WTC11 (cell line): ENCODE measurements at regions not wholly inside any gene's neighbourhood (a gene's known extent, or its start where the extent isn't known, plus 50 kb on each side); places are given as distances from the start of the nearest gene placed in this dataset.

Experiments
- ATAC-seq: fragments of 200-7000 bp; cut with Tn5 transposase; 2 replicates; pipeline ENCODE4 v1.10.0; 2021; ENCODE audit warnings: mild to moderate bottlenecking, moderate library complexity
- CTCF ChIA-PET: fragments of 300-600 bp; sonication (Branson Sonifier 250); formaldehyde crosslinking; loops from one replicate; lab custom pipeline; 2021; ENCODE audit warnings: antibody characterized with exemption; lab: Charles Lee
- POLR2A ChIA-PET: fragments of 350-600 bp; sonication (Branson Sonifier 250); formaldehyde crosslinking; loops from one replicate; lab custom pipeline; 2021; ENCODE audit warnings: antibody characterized with exemption; lab: Charles Lee
- DNase-seq: peaks from one replicate; pipeline ENCODE4 v3.0.0; 2021; ENCODE audit warnings: low spot score
- H3K27ac Mint-ChIP-seq: 2 replicates; pipeline ENCODE4 v1.8.0; 2021; ENCODE audit warnings: mixed read lengths
- H3K27me3 Mint-ChIP-seq: 2 replicates; pipeline ENCODE4 v1.8.0; 2021; ENCODE audit warnings: low read depth, mild to moderate bottlenecking, moderate library complexity, mixed read lengths
- H3K36me3 Mint-ChIP-seq: 2 replicates; pipeline ENCODE4 v1.8.0; 2021; ENCODE audit warnings: mixed read lengths
- H3K4me1 Mint-ChIP-seq: 2 replicates; pipeline ENCODE4 v1.8.0; 2022; ENCODE audit warnings: mixed read lengths
- H3K4me3 Mint-ChIP-seq: 2 replicates; pipeline ENCODE4 v1.8.0; 2021; ENCODE audit warnings: mild to moderate bottlenecking, moderate library complexity, mixed read lengths
- H3K9me3 Mint-ChIP-seq: 2 replicates; pipeline ENCODE4 v1.8.0; 2021; ENCODE audit warnings: mixed read lengths
- ATF3 ChIP-seq: sonication (generic); formaldehyde crosslinking; conservative IDR thresholded peaks from 2 replicates; pipeline ENCODE4 v1.8.1; 2022; ENCODE audit warnings: mild to moderate bottlenecking, missing genetic modification reagents
- ATF6 ChIP-seq: sonication (generic); formaldehyde crosslinking; IDR thresholded peaks from 2 replicates; pipeline ENCODE4 v1.8.1; 2023; ENCODE audit warnings: mild to moderate bottlenecking, missing genetic modification reagents
- HMGXB4 ChIP-seq: sonication (generic); formaldehyde crosslinking; IDR thresholded peaks from 2 replicates; pipeline ENCODE4 v1.8.1; 2023; ENCODE audit warnings: mild to moderate bottlenecking, moderate library complexity, missing genetic modification reagents
- MLX ChIP-seq: sonication (generic); formaldehyde crosslinking; IDR thresholded peaks from 2 replicates; pipeline ENCODE4 v1.8.1; 2023; ENCODE audit warnings: mild to moderate bottlenecking, missing genetic modification reagents, moderate library complexity
- MYBL2 ChIP-seq: sonication (generic); formaldehyde crosslinking; IDR thresholded peaks from 2 replicates; pipeline ENCODE4 v1.8.1; 2023; ENCODE audit warnings: mild to moderate bottlenecking, moderate library complexity, missing genetic modification reagents
- NFATC4 ChIP-seq: fragments of 250-450 bp; sonication (Bioruptor Pico); IDR thresholded peaks from 2 replicates; pipeline ENCODE4 v1.9.0; 2021; ENCODE audit warnings: mild to moderate bottlenecking
- NR1H2 ChIP-seq: sonication (generic); formaldehyde crosslinking; IDR thresholded peaks from 2 replicates; pipeline ENCODE4 v1.9.0; 2021; ENCODE audit warnings: mild to moderate bottlenecking, moderate library complexity, missing genetic modification reagents
- NR2C2 ChIP-seq: sonication (generic); formaldehyde crosslinking; IDR thresholded peaks from 2 replicates; pipeline ENCODE4 v1.8.0; 2022; ENCODE audit warnings: mild to moderate bottlenecking, missing genetic modification reagents
- OVOL2 ChIP-seq: fragments of 250-450 bp; sonication (Bioruptor Pico); IDR thresholded peaks from 2 replicates; pipeline ENCODE4 v1.9.0; 2021; ENCODE audit warnings: mild to moderate bottlenecking, borderline replicate concordance
- RELA ChIP-seq: sonication (generic); formaldehyde crosslinking; IDR thresholded peaks from 2 replicates; pipeline ENCODE4 v1.8.1; 2022; ENCODE audit warnings: missing genetic modification reagents, mild to moderate bottlenecking, borderline replicate concordance
- RORB ChIP-seq: fragments of 250-450 bp; sonication (Bioruptor Pico); IDR thresholded peaks from 2 replicates; pipeline ENCODE4 v1.9.0; 2021; ENCODE audit warnings: mild to moderate bottlenecking
- TCF7 ChIP-seq: sonication (generic); formaldehyde crosslinking; IDR thresholded peaks from 2 replicates; pipeline ENCODE4 v1.8.0; 2022; ENCODE audit warnings: mild to moderate bottlenecking, low read depth, missing genetic modification reagents, moderate library complexity
- TEAD4 ChIP-seq: sonication (generic); formaldehyde crosslinking; IDR thresholded peaks from 2 replicates; pipeline ENCODE4 v1.8.0; 2022; ENCODE audit warnings: mild to moderate bottlenecking, missing genetic modification reagents
- TP53 ChIP-seq: sonication (generic); formaldehyde crosslinking; IDR thresholded peaks from 2 replicates; pipeline ENCODE4 v1.8.1; 2023; ENCODE audit warnings: mild to moderate bottlenecking, missing genetic modification reagents
- ZNF138 ChIP-seq: sonication (generic); formaldehyde crosslinking; conservative IDR thresholded peaks from 2 replicates; pipeline ENCODE4 v1.8.1; 2022; ENCODE audit warnings: mild to moderate bottlenecking, moderate library complexity, missing genetic modification reagents
- ZNF263 ChIP-seq: sonication (generic); formaldehyde crosslinking; IDR thresholded peaks from 2 replicates; pipeline ENCODE4 v1.8.1; 2022; ENCODE audit warnings: low read depth, mild to moderate bottlenecking, moderate library complexity, missing genetic modification reagents
- ZNF317 ChIP-seq: sonication (generic); formaldehyde crosslinking; IDR thresholded peaks from 2 replicates; pipeline ENCODE4 v1.8.1; 2023; ENCODE audit warnings: low read depth, mild to moderate bottlenecking, moderate library complexity, missing genetic modification reagents, borderline replicate concordance
- ZNF396 ChIP-seq: fragments of 250-450 bp; sonication (Bioruptor Pico); IDR thresholded peaks from 2 replicates; pipeline ENCODE4 v1.8.0; 2021; ENCODE audit warnings: mild to moderate bottlenecking, moderate library complexity, borderline replicate concordance
- ZNF423 ChIP-seq: fragments of 250-450 bp; sonication (Bioruptor Pico); IDR thresholded peaks from 2 replicates; pipeline ENCODE4 v2.1.2; 2022; ENCODE audit warnings: mild to moderate bottlenecking, moderate library complexity
- TF ChIP-seq, protein P1 (sequence below): fragments of 250-450 bp; sonication (Bioruptor Pico); IDR thresholded peaks from 2 replicates; pipeline ENCODE4 v1.9.0; 2021; ENCODE audit warnings: mild to moderate bottlenecking
- TF ChIP-seq, protein P2 (sequence below): fragments of 200-600 bp; IDR thresholded peaks from 2 replicates; pipeline ENCODE4 v1.8.0; 2022; ENCODE audit warnings: antibody characterized with exemption

DNA sequence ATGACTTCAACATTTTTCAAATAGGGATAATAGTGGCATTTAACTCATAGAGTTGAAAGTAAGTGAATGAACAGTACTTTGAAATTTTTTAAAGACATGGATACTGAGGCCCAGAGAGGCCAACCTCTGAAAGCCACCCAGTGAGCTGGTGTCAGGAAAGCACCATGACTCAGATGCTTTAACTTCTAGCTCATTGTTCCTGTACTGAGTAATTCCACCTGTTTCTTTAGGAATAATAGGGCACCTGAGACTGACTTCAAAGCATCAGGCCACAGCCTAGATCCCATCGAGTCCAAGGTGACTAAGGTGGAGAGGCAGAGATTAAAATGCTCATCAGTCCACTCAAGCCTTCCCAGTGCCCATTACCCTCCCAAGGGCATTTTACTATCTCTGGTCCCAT is 491.8 kb upstream of the TENM4 start:
- ATAC-seq = no peak
- H3K9me3 Mint-ChIP-seq = peaks cover 6% of the 10 kb centered on the region; the same call in 1 of the 2 replicates
- ChIA-PET CTCF (no interaction called here), POLR2A (no interaction called here)
- H3K27ac Mint-ChIP-seq = no peak overlapping the region
- H3K4me1 Mint-ChIP-seq = no peaks in the 10 kb centered on the region
- no peaks in the 10 kb centered on the region for H3K27me3 Mint-ChIP-seq
- DNase-seq = no peak
- TF ChIP-seq TEAD4 (CRISPR knock-in tag) (no peak), ATF6 (CRISPR knock-in tag) (no peak), ZNF423 (no peak), OVOL2 (CRISPR knock-in tag) (no peak), MLX (CRISPR knock-in tag) (no peak), TP53 (CRISPR knock-in tag) (no peak)
- TF ChIP-seq, protein P1, sequence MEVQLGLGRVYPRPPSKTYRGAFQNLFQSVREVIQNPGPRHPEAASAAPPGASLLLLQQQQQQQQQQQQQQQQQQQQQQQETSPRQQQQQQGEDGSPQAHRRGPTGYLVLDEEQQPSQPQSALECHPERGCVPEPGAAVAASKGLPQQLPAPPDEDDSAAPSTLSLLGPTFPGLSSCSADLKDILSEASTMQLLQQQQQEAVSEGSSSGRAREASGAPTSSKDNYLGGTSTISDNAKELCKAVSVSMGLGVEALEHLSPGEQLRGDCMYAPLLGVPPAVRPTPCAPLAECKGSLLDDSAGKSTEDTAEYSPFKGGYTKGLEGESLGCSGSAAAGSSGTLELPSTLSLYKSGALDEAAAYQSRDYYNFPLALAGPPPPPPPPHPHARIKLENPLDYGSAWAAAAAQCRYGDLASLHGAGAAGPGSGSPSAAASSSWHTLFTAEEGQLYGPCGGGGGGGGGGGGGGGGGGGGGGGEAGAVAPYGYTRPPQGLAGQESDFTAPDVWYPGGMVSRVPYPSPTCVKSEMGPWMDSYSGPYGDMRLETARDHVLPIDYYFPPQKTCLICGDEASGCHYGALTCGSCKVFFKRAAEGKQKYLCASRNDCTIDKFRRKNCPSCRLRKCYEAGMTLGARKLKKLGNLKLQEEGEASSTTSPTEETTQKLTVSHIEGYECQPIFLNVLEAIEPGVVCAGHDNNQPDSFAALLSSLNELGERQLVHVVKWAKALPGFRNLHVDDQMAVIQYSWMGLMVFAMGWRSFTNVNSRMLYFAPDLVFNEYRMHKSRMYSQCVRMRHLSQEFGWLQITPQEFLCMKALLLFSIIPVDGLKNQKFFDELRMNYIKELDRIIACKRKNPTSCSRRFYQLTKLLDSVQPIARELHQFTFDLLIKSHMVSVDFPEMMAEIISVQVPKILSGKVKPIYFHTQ (CRISPR knock-in tag) = no peak
- no peaks in the 10 kb centered on the region for H3K36me3 Mint-ChIP-seq
- no peak overlapping the region for H3K4me3 Mint-ChIP-seq

DNA sequence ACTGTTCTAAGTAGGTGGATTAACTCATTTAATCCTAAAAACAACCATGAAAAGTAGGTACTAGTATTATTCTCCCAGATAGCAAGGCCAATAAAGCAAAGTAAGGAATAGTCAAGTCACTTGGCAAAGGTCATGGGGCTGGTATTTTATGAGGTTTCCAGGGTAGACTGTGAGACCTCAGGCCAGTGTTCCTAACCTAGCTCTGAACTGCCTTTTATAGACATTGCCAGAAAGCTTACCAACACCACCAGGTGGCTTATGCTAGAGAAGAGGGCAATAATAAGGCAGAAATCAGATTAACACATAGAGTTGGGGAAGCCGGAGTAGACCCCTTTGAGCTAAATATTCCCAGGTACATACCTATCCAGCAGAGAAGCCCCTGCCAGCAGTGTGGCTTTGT is 490.9 kb upstream of the TENM4 start:
- Mint-ChIP-seq H3K9me3 (peaks cover 6% of the 10 kb centered on the region; the same call in 1 of the 2 replicates), H3K27ac (no peak overlapping the region), H3K36me3 (no peaks in the 10 kb centered on the region), H3K27me3 (peaks cover 2% of the 10 kb centered on the region; the same call in 1 of the 2 replicates), H3K4me3 (no peak overlapping the region), H3K4me1 (no peaks in the 10 kb centered on the region)
- CTCF ChIA-PET = interaction anchor here (1.0 kb wide), 1 partner anchor 24 kb away, joined by 3 read pairs; no protein-coding TSS in a partner anchor
- POLR2A ChIA-PET = no interaction called here
- TF ChIP-seq ZNF263 (CRISPR knock-in tag) (no peak), ZNF138 (CRISPR knock-in tag) (no peak), MYBL2 (no peak), ZNF396 (CRISPR knock-in tag) (no peak), RELA (CRISPR knock-in tag) (no peak), NFATC4 (CRISPR knock-in tag) (no peak), RORB (CRISPR knock-in tag) (no peak)
- TF ChIP-seq, protein P1 (CRISPR knock-in tag) = no peak
- ATAC-seq = 0 out of 2 replicates have a peak, but pooled peaks have one; percentile 24
- no peak for DNase-seq

DNA sequence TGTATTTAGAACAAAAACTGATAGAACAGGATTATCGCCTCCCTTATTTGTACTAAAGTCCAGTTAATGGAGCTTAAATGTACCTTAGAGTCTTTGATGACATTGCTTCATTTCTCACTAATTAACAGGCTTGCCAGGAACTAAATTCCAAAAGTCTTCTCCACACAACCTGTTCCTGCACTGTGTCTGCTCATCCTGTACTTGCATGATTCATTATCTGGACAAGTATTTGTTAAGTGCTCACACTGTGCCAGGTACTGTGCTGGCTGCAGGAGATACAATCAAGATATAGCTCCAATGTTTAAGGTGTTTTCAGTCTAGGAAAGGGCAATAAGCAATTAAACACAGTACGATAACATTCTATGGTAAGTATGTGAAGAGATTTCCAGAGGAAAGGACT is 485.9 kb upstream of the TENM4 start:
- ChIA-PET POLR2A (no interaction called here), CTCF (no interaction called here)
- Mint-ChIP-seq H3K9me3 (no peaks in the 10 kb centered on the region), H3K36me3 (no peaks in the 10 kb centered on the region), H3K4me3 (no peak overlapping the region), H3K27ac (no peak overlapping the region), H3K4me1 (peaks cover 7% of the 10 kb centered on the region), H3K27me3 (peaks cover 3% of the 10 kb centered on the region; the same call in 1 of the 2 replicates)
- DNase-seq = no peak
- no peak for ATAC-seq
- TF ChIP-seq TCF7 (CRISPR knock-in tag) = no peak
- TF ChIP-seq, protein P2, sequence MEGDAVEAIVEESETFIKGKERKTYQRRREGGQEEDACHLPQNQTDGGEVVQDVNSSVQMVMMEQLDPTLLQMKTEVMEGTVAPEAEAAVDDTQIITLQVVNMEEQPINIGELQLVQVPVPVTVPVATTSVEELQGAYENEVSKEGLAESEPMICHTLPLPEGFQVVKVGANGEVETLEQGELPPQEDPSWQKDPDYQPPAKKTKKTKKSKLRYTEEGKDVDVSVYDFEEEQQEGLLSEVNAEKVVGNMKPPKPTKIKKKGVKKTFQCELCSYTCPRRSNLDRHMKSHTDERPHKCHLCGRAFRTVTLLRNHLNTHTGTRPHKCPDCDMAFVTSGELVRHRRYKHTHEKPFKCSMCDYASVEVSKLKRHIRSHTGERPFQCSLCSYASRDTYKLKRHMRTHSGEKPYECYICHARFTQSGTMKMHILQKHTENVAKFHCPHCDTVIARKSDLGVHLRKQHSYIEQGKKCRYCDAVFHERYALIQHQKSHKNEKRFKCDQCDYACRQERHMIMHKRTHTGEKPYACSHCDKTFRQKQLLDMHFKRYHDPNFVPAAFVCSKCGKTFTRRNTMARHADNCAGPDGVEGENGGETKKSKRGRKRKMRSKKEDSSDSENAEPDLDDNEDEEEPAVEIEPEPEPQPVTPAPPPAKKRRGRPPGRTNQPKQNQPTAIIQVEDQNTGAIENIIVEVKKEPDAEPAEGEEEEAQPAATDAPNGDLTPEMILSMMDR = no peak
- TF ChIP-seq ATF3 (CRISPR knock-in tag) = no peak
- TF ChIP-seq HMGXB4 (CRISPR knock-in tag) = no peak
- TF ChIP-seq NR1H2 = no peak
- no peak for TF ChIP-seq NR2C2 (CRISPR knock-in tag)
- TF ChIP-seq ZNF317 (CRISPR knock-in tag) = no peak
